Right lung (tissue), 2 donors: ENCODE measurements at regions not wholly inside any gene's neighbourhood (a gene's known extent, or its start where the extent isn't known, plus 50 kb on each side); places are given as distances from the start of the nearest gene placed in this dataset.
A peak's percentile ranks its signal among the peaks of the same experiment; 100 is the strongest.

Experiments used
- DNase-seq, 2 donors: peaks; one replicate each; pipeline ENCODE4 v3.0.0-alpha.2; 2013

DNA sequence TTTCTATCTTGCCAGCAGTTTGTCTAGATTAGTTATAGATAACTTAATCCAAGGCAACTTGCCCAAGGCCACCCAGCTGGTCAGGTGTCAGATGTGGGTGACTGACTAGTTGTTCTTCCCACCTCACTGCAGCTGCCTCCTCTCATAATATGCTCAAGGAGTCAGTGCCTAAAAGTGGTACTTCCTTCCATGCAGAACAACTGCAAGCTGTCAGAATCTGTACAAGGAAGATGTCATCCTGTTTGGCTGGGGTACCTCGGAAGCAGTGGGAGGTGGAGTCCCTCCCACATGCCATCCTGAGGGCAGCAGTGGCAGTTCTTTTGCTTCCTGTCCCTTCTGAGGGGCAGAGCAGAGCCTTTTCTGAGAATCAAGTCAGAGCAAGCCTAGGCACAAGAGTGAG is 193.2 kb upstream of the RFC3 start:
- DNase-seq = no peak

DNA sequence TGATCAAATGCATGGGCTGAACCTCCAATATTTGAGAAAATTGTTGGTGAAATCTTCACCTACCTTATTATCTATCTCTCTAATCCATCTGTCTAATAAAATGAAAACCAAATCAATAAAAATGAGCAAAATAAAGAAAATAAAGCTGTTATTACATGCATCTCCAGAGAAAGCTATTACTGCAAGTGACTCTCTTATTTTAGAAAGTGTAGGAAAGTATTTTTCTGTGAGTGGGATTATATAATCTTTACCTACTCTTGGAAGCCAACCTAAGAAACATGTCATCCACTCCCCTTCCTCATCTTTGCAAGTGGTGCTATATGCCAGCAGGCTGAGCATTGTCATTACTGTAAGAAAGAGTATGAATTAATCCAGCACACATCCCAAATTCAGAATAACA is 191.5 kb upstream of the RFC3 start:
- no peak for DNase-seq

DNA sequence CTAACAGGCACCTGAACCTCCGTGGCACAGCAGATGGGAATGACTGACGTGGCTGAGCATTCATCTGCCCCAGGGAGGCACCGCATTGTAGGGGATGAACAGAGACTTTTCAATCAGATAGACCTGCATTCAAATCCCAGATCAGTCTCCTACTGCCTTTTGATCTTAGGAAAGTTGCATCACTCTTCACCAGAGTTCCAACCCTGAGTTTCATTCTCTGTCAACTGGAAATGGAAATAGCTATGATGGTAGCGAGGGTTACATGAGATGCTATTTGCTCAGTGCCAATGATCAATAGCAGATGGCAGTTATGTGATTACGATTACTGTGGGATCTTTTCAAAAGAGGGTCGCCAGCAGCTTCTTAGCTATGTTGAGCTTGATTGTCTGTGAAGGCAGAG is 189.3 kb upstream of the RFC3 start:
- DNase-seq = no peak

DNA sequence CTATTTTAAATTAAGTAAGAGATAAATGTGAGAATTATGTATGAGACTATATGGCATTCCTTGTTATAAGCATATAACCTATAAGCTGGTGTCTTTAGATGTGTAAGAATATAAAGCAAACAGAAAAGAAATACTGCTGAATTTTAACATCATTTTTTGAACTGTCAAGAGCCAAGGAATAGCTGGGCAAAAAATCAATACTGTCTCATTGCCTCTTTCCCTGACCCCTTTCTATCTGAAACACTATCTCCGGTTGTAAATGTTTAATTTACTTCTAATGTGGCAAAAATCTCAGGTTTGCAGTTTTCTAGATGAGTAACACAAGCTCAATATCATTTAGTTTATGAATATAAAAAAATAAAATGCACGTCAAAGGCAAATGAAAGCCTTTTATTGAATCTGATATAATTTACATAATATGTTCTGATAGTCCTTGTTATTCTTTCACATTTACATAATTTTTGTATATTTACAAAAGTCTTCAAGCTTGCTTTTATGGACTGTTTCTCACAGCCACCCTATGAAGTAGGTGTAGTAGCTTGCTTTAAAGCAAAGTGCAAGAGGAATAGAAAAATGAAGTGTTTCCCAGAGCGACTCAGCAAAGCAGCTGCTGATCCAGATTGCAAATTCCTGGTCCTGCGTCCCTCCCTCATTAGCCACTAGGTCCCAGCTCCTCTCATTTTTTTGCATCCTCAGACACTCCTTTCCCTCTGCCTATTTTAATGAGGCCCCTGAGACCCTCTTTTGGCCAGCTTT is 188.2 kb upstream of the RFC3 start:
- no peak for DNase-seq

DNA sequence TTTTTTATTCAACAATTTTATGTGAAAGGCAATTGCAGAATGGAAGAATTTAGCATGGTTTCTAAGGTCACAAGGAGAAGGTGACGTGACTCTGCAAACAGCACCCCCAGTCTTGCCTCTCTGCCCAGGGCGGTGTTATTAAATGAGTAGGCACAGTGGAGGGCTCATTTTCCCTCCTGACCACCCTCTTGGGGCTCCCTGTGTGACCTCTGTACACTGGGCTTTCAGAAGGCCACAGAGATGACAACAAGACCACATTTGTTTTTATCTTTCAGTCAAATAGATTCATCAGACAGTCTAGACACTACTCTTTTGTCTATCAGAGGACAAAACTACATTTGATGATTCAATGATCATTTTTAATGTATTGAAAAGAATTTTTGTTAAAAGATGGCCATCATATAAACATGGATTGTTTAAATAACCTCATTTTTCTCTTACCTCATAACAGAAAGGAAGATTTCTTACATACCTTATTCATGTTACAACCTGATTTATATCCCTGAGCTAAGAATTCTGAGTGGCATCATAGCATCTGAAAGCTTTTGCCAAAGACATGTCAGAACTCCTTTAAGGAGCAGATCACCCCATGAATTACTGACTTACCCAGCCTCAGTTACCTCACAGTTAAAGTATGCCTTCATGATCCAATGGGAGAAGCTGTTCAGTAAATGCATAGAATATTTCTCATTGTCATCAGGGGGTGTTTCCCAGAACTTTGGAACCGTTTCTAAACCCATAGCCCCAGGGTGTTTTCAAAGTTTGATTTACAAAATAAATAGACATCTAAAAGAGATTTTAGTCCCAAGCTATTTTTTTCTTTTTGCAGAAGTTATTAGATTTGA is 184.0 kb upstream of the RFC3 start:
- no peak for DNase-seq

DNA sequence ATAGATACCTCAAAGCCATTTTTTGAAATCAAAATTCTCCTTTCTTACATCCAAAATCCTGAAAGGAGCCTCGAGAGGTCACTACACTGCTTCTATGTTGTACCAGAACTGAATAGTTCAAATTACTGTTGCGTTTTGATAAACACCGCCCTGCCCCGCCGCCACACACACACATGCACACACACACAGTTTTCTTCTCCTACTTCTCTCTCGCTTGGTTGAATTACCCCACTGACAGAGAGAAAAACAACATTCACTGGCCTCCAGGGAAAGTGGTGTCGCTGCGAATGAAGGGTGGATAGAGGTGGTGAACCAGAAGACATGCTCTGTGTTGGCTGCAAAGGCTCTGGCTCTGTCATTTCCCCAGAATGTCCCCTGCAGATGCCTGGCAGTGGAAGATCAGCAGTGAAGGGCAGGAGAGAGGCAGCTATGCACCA is 183.4 kb upstream of the RFC3 start:
- no peak for DNase-seq

DNA sequence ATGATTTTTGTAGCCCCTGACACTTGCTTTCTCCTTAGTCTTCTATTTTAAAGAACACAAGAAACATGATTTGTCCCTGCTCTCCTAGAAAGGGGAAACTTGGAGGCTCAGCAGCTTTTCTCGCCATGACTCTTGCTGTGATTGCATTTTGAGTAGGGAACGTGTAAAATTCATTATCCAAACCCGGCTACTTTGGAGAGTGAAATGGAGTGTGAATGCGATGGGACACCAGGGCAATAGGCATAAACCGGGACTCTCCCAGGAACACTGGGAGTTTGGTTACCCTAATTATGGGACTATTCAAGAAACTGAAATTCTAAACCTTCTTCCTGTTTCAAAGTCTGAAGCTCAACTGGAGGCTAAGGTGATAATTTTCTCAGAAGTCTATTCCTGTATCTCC is 181.7 kb upstream of the RFC3 start:
- no peak for DNase-seq

DNA sequence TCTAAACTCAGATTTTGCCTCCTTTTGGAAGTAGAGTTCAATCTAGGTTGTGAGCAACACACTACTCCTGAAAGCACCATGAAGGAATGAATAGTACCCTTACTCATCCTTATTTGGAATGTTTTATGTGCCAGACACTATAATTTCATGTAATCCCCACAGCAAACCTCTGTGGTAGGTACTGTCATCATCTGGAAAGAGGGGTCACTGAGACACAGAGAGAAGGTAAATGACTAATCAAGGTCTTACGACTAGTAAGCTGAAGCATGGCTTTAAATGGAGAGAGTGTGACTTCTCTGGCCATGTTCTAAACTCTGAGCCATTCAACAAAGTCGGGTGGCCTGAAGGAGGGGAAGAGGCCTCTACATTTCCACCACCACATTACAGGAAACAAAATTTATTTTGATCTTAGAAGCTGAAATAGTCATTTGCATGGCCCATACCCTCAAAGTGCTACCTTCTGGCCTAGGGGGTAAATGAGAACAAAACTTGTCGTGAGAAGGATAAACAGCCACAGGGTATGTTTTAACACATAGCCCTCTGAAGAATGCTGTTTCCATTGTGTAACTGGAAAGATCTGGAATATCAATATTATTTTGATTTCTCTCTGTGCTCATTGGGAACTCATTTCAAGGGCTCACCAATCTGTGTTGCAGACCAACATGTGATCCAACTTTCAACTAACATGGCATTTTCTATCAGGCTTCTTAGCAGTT is 180.8 kb upstream of the RFC3 start:
- DNase-seq = no peak

DNA sequence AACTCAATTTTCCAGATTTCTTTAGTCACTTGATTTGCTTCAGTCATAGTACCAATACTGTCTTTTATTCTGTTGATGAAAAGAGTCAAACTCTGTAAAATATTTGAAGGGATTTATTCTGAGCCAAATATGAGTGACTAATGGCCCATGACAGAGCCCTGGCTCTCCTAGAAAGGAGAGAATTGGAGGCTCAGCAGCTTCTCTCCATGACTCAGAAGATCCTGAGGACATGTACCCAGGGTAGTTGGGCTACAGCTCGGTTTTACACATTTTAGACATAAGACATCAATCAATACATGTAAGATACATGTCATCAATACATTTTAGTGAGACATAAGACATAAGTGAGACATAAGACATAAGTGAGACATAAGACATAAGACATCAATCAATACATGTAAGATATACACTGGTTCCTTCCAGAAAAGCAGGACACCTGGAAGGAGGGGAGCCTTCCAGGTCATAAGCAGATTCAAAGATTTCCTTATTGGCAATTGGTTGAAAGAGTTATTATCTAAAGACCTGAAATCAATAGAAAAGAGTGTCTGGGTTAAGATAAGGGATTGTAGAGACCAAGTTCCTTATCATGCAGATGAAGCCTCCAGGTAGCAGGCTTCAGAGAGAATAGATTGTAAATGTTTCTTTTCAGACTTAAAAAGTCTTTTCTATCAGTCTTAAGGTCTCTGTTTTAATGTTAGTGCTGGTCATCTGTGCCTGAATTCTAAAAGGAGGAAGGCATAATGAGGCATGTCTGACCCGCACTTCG is 179.8 kb upstream of the RFC3 start:
- no peak for DNase-seq

DNA sequence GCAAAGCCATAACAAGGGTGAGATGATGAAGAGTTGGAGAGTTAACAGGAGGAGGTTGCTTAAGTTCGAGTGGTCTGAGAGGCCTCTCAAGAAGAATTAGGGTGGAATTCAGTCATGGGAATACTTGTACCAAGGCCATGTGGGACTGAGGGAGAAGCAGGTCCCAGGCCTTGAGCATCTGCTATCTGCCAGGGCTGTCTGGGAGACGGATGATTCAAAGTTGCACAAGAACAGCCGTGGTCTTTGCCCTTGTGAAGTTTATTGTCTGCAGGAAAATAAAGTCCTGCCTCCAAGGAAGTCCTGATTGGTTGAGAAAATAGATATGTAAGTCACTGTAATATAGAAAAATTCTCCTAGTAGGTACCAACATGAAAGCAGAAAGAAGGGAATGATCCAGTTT is 178.8 kb upstream of the RFC3 start:
- DNase-seq = no peak

DNA sequence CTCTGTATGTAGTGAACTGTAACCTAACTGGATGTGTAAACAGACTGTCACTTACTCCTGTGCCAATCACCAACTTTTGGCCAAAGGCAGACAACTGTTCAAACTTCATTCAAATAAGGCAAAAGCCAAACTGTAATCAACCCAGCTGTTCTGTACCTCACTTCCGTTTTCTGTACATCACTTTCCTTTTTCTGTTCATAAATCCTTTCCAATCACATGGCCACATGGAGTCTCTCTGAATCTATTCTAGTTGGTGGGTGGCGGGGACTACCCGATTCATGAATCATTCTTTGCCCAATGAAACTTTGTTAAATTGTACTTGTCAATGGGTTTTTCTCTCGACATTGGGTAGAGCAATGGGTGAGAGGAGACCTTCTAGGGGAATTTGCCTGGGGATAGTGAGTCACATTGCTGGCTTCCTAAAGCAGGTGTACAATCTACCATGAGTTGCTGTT is 178.3 kb upstream of the RFC3 start:
- no peak for DNase-seq

DNA sequence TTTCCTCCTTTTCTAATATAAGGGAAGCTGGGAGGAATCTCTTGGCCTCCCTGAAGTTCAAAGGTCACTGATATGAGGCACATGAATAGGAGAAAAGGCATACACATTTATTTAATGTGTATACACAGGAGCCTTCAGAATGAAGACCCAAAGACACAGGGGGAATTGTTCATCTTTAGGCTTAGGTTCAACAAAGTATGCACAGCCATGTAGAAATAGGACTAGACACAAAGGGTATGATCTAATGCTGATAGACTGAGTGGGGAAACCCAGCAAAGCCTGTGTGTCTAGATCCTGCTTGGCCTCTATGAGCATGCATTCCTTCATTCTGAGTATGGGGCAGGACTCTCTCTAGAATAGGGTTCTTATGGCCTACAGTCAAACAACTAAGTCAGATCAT is 177.1 kb upstream of the RFC3 start:
- no peak for DNase-seq

DNA sequence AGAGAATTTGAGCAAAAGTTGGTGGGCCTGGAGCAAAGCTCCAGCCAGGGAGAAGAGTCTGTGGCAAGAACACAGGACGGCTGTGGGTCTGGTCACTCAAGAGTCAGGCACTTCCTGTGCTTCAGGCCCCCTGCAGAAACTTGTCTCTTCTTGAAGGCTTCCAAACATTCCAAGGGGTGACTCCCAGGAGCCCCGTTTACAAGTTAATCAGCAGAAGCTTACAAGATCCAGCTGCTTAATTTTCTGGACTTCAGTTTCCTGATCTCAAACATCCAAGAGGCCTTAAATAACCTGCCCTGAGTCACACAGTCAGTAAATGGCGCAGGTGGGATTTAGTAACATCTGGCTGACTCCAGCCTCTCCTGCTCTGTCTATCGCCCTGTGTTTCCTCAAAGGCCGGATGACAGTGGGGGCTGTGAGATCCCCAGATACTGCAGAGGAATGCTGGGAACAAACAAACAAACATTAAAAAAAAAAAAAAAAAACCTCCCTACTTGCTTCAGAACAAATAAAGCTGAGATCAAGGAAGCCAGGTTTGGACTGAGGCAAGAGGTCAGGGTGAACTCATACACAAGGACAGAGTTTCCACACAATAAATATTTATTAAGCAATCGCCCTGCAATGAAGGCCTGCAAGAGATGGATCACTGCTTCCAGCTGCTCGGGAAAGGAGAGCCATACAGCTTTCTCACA is 175.4 kb upstream of the RFC3 start:
- DNase-seq = peak; percentile 83 to 87

DNA sequence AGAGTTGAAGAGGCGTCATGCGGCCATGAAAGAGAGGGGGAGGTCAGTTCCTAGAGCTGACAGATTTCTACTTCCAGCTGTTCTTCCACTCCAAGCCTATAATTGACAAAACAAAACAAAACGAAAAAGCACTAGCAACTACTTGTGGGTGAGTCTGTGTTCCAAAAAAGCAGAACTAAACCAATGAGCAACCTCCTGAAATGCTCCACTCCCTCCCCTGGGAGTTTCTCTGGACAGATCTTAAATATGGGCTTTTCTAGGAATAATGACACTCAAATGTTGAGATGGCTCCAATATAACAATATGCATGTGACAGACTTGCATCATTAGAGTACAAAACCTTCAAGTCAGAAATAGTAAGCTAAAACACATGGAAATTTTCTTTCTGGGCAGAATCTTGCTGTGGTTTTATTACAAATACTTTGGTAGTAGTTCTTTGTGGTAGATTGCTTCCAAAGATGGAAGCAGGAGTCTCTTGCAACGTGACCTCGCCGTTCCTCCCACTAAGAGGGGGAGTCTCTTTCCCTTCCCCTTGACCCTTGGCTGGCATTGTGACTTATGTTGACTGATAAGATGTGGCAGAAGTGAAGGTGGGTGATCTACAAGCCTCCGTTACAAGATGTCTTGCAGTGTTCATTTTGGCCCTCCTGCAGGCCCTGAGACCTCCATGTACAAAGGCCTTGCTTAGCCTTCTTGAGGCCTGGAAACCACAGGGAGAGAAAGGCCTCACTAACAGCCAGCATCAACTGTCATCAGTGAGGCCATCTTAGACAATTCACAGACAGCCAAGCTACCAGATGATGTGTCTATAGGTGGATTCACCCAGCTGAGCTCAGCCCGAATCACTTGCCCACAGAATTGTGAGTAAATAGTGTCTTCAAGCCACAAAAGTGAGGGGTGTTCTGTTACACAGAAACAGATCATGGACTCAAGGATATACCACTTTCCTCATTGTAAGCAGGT is 173.1 kb upstream of the RFC3 start:
- DNase-seq = peak; percentile 75 to 82

DNA sequence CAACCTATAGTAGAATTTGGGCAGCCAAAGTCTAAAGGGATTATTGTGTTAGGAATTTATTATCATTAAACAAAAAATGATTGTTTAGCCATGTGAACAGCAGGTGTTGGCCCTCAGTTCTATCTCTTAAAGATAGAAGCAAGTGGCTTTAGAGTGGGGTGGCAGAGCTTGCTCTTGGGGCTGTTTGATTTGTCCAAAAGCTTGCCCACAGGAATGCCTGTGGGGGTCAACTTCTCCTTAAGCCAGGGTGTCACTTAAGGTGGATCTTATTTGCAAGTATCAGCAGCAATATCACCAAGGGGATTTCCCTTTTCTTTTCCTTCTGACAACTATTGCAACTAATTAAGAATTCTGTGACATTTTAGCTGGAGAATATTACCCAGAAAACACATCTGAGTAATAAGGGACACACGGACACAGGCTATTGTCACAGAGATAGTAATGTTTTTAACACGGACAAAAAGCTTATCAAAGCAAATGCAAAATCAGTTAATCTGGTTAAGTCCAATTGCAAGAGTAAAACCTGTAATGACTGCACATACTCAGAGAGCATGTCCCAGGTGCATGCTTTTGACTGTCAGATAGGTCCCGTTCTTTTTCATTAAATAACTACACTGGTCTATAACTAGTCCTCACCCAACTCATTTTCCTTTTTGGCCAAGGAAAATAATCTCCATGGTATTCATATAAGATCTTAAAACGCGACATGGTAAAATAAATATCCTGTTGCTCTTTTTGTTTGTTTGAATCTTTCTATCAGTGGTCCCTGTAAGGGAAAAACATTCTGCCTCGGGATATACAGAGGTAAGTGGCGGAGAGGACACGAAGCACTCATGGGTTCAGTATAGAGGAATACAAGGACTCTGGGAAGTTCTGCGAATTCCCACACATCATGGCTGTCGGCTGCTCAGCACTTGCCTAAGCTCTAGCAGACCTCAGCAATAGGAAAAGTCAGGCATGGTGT is 172.1 kb upstream of the RFC3 start:
- no peak for DNase-seq

DNA sequence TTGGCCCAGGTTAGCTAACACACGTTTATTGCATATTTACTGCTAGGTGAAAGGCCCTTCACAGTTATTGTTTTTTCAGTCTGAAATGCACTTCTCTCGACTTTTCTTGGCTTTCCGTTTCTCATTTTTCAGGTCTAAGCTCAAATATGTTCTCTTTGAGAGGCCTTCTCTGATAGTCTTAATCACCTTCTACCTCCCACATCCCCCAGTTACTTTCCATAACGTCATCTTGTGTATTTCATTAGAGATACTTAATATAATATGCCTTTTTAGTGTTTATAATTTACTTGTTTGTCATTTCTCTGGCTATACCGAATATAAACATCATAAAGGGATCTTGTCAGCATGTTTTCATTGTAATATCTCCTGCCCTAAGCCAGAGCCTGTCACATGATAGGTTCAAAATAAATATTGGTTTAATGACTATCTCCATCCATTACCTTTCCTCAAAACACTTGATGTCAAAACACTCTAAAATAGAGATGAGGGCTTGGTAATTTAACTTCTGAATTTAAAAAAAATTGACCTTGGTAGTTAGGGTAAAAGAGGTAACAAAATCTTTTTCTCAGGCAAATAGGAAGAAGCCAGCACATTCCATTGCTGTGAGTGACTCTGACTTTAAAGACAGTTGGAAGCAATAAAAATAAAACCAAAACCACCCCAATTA is 168.6 kb upstream of the RFC3 start:
- DNase-seq = no peak

DNA sequence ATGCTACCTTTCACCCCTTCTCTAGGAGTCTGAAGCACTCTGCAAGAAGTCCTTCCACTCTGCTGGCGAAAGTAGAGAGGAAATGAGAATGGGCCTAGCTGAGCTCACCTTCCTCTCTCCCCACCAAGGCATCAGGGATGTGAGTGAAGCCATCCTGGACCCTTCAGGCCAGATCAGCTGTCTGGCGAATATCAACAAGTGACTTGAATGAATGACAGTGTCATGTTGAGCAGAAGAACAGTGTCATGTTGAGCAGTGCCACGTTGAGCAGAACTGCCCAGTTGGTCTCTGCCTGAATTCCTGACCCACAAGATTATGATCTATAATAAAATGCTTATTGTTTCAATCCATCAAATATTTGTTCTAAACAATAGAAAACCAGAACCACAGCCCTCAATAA is 166.2 kb upstream of the RFC3 start:
- DNase-seq = no peak

DNA sequence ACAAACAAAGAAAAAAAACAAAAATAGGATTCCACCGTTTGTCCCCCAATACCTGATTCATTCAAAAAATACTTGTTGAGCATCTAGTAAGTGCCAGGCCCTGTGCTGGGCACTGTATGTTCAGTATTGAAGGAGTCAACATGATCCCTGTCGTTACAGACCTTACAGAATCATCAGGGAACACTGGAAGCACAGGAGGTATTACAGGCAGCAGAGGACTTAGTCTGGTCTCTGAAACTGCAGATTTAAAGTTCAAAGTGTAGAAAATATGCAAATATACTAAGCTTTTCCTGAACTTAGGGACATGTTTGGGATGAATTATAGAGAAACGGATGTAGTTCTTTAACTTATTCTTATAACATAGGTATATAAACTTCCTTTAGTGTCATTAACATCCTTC is 160.7 kb upstream of the RFC3 start:
- DNase-seq = no peak
